VCaP (cell line): ENCODE measurements at regions not wholly inside any gene's neighbourhood (a gene's known extent, or its start where the extent isn't known, plus 50 kb on each side); places are given as distances from the start of the nearest gene placed in this dataset.

Experiments
- H3K27ac ChIP-seq: fragments of 450-650 bp; 2 replicates; pipeline ENCODE4 v1.5.1; 2017
- CTCF ChIP-seq: fragments of 450-650 bp; conservative IDR thresholded peaks from 2 replicates; pipeline ENCODE4 v1.5.1; 2017; ENCODE audit warnings: mild to moderate bottlenecking, moderate library complexity

GRCh38 chr16:13401641-13402040, 500.2 kb downstream of the SHISA9 start:
- TF ChIP-seq CTCF, result no peak
- no peak overlapping the region for H3K27ac ChIP-seq

GRCh38 chr16:13402601-13403000, 501.2 kb downstream of the SHISA9 start:
- TF ChIP-seq CTCF, result no peak
- no peak overlapping the region for H3K27ac ChIP-seq

GRCh38 chr16:13403326-13403725, 501.9 kb downstream of the SHISA9 start:
- no peak overlapping the region for H3K27ac ChIP-seq
- no peak for TF ChIP-seq CTCF

GRCh38 chr16:13414154-13414553, 505.8 kb upstream of the ERCC4 start:
- no peak for TF ChIP-seq CTCF
- H3K27ac ChIP-seq, result no peak overlapping the region

- no peak for TF ChIP-seq CTCF
- H3K27ac ChIP-seq, result no peak overlapping the region
Measured at GRCh38 chr16:13419589-13419988, 500.4 kb upstream of the ERCC4 start.

- no peak overlapping the region for H3K27ac ChIP-seq
- no peak for TF ChIP-seq CTCF
Measured at GRCh38 chr16:13421726-13422125, 498.2 kb upstream of the ERCC4 start.

GRCh38 chr16:13425836-13426235, 494.1 kb upstream of the ERCC4 start:
- no peak overlapping the region for H3K27ac ChIP-seq
- no peak for TF ChIP-seq CTCF

- TF ChIP-seq CTCF, result no peak
- no peak overlapping the region for H3K27ac ChIP-seq
Measured at GRCh38 chr16:13426269-13426668, 493.7 kb upstream of the ERCC4 start.
